Calu3 (cell line): ENCODE measurements at regions not wholly inside any gene's neighbourhood (a gene's known extent, or its start where the extent isn't known, plus 50 kb on each side); places are given as distances from the start of the nearest gene placed in this dataset.
"Not testable (repeated sequence)": the region's sequence is repeated elsewhere in the genome, so short reads cannot be mapped to it uniquely, and the experiment has no call there.

Experiments
- BruUV-seq: library from RNA; stranded (reverse); fragments of 400-500 nt; replicated peaks from 2 replicates; lab custom pipeline; 2021; lab: Mats Ljungman, UMichigan
- CTCF ChIA-PET: fragments of 300-600 bp; sonication (Branson Sonifier 250); formaldehyde crosslinking; loops from one replicate; lab custom pipeline; 2022; ENCODE audit warnings: antibody characterized with exemption; lab: Charles Lee
- DNase-seq: peaks from one replicate; pipeline ENCODE4 v3.0.0; 2022
- H3K27ac Mint-ChIP-seq: one replicate; pipeline ENCODE4 v1.8.0; 2022; ENCODE audit warnings: mixed read lengths; ENCODE audit not compliant: unreplicated experiment
- H3K27me3 Mint-ChIP-seq: one replicate; pipeline ENCODE4 v1.8.0; 2022; ENCODE audit warnings: mixed read lengths; ENCODE audit not compliant: unreplicated experiment
- H3K36me3 Mint-ChIP-seq: one replicate; pipeline ENCODE4 v1.8.0; 2022; ENCODE audit warnings: mild to moderate bottlenecking, moderate library complexity, mixed read lengths; ENCODE audit not compliant: insufficient read depth, unreplicated experiment
- H3K4me1 Mint-ChIP-seq: one replicate; pipeline ENCODE4 v1.8.0; 2022; ENCODE audit warnings: mild to moderate bottlenecking, low read depth, mixed read lengths; ENCODE audit not compliant: unreplicated experiment
- H3K4me3 Mint-ChIP-seq: one replicate; pipeline ENCODE4 v1.8.0; 2022; ENCODE audit warnings: mild to moderate bottlenecking, low read depth, moderate library complexity, mixed read lengths; ENCODE audit not compliant: unreplicated experiment
- H3K9me3 Mint-ChIP-seq: one replicate; pipeline ENCODE4 v1.8.0; 2022; ENCODE audit warnings: low read depth, mixed read lengths; ENCODE audit not compliant: unreplicated experiment
- CTCF ChIP-seq: fragments of 200-600 bp; IDR thresholded peaks from one replicate; pipeline ENCODE4 v1.8.0; 2022; ENCODE audit warnings: antibody characterized with exemption; ENCODE audit not compliant: unreplicated experiment
- intact Hi-C: fragments of 100-400 bp; cut with micrococcal nuclease; formaldehyde crosslinking; loops from one replicate; pipeline ENCODE4 v1.10.0; 2022; ENCODE audit not compliant: unreplicated experiment

GRCh38 chr4:18695733-18696527, 674.4 kb upstream of the LCORL start:
- no TSS peak for BruUV-seq
- Mint-ChIP-seq H3K4me1 (peaks cover 12% of the 10 kb centered on the region), H3K36me3 (no peaks in the 10 kb centered on the region), H3K27me3 (no peaks in the 10 kb centered on the region), H3K27ac (no peak overlapping the region), H3K4me3 (no peak overlapping the region), H3K9me3 (no peaks in the 10 kb centered on the region)
- no peak for TF ChIP-seq CTCF
- intact Hi-C loops: no loop called here
- no peak for DNase-seq
- CTCF ChIA-PET: no interaction called here

GRCh38 chr4:18691431-18692200, 670.1 kb upstream of the LCORL start:
- Mint-ChIP-seq H3K9me3 (no peaks in the 10 kb centered on the region), H3K4me3 (peak overlapping the region; percentile 35), H3K4me1 (peaks cover 30% of the 10 kb centered on the region), H3K36me3 (no peaks in the 10 kb centered on the region), H3K27me3 (no peaks in the 10 kb centered on the region), H3K27ac (peak overlapping the region; percentile 10)
- peak; percentile 17 for DNase-seq
- TF ChIP-seq CTCF: no peak
- intact Hi-C loops: no loop called here
- CTCF ChIA-PET: no interaction called here
- no TSS peak for BruUV-seq

GRCh38 chr4:18690291-18690955, 668.9 kb upstream of the LCORL start:
- CTCF ChIA-PET: no interaction called here
- Mint-ChIP-seq H3K27me3 (no peaks in the 10 kb centered on the region), H3K9me3 (no peaks in the 10 kb centered on the region), H3K36me3 (no peaks in the 10 kb centered on the region), H3K4me3 (no peak overlapping the region), H3K27ac (no peak overlapping the region), H3K4me1 (peaks cover 41% of the 10 kb centered on the region)
- TF ChIP-seq CTCF: no peak
- no peak for DNase-seq
- no TSS peak for BruUV-seq
- intact Hi-C loops: no loop called here

- H3K36me3 Mint-ChIP-seq: no peaks in the 10 kb centered on the region
- DNase-seq: peak; percentile 61
- no peaks in the 10 kb centered on the region for H3K27me3 Mint-ChIP-seq
- peaks cover 50% of the 10 kb centered on the region for H3K4me1 Mint-ChIP-seq
- peak overlapping the region; percentile 5 for H3K27ac Mint-ChIP-seq
- H3K4me3 Mint-ChIP-seq: no peak overlapping the region
- no TSS peak for BruUV-seq
- intact Hi-C loops: loop anchor here (1.0 to 5.0 kb wide), 3 partner anchors 123 to 533 kb away; no protein-coding TSS in a partner anchor
- CTCF ChIA-PET: no interaction called here
- TF ChIP-seq CTCF: peak; percentile 59
- no peaks in the 10 kb centered on the region for H3K9me3 Mint-ChIP-seq
Measured at GRCh38 chr4:18689308-18690115, 668.0 kb upstream of the LCORL start.

- H3K36me3 Mint-ChIP-seq, H3K9me3 Mint-ChIP-seq, BruUV-seq, H3K27me3 Mint-ChIP-seq, CTCF ChIA-PET: not testable (repeated sequence)
- intact Hi-C loops: loop anchor here (2.0 to 5.0 kb wide), 2 partner anchors 124 to 534 kb away; no protein-coding TSS in a partner anchor
- H3K4me1 Mint-ChIP-seq: peaks cover 59% of the 10 kb centered on the region
- H3K27ac Mint-ChIP-seq: peak overlapping the region; percentile 86
- DNase-seq: peak; percentile 27
- peak overlapping the region; percentile 29 for H3K4me3 Mint-ChIP-seq
Measured at GRCh38 chr4:18688351-18688750, 666.8 kb upstream of the LCORL start.
